NCI-H1092 (cell line): ENCODE measurements at regions not wholly inside any gene's neighbourhood (a gene's known extent, or its start where the extent isn't known, plus 50 kb on each side); places are given as distances from the start of the nearest gene placed in this dataset.
"Not testable (repeated sequence)": the region's sequence is repeated elsewhere in the genome, so short reads cannot be mapped to it uniquely, and the experiment has no call there.

Experiments used
- DNase-seq: peaks from one replicate; lab custom pipeline; 2025; lab: John Stamatoyannopoulos, UW

- DNase-seq, result no peak
Measured at GRCh38 chr2:228590681-228591080, 409.2 kb upstream of the SPHKAP start.

GRCh38 chr2:228589115-228589514 is 407.6 kb upstream of the SPHKAP start:
- no peak for DNase-seq

DNA sequence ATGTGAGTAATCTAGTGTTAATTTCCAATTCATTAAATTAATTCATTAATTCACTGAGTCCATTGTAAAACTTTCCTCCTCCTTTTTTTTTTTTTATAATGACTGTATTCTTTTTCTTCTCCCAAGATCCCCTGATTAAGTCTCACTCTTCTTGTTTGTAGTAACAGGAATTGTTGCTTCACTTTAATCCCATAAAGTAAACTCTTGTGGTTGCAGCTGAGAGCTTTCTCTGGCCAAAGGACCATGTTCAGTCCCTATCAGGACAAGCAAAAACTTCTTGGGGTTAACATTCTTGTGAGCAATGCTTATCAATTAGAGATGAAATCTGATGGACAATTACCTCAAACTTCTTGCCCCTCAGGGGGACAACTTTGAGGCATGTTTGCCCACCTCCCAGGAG is 400.2 kb upstream of the SPHKAP start:
- DNase-seq, result no peak

- DNase-seq, result no peak
Measured at GRCh38 chr2:228575897-228576296, 394.4 kb upstream of the SPHKAP start.

- not testable (repeated sequence) for DNase-seq
Measured at GRCh38 chr2:228568275-228568674, 386.8 kb upstream of the SPHKAP start.

DNA sequence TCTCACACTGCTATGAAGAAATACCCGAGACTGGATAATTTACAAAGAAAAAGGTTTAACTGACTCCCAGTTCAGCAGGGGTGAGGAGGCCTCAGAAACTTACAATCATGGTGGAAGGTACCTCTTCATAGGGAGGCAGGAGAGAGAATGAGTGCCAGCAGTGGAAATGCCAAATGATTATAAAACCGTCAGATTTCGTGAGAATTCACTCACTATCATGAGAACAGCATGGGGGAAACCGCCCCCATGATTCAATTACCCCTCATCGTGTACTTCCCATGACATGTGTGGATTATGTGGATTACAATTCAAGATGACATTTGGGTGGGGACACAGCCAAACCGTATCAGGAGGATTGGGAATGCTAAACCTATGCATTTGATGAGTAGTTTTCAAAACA is 380.3 kb upstream of the SPHKAP start:
- no peak for DNase-seq

- DNase-seq, result no peak
Measured at GRCh38 chr2:228559774-228560415, 378.4 kb upstream of the SPHKAP start.

DNA sequence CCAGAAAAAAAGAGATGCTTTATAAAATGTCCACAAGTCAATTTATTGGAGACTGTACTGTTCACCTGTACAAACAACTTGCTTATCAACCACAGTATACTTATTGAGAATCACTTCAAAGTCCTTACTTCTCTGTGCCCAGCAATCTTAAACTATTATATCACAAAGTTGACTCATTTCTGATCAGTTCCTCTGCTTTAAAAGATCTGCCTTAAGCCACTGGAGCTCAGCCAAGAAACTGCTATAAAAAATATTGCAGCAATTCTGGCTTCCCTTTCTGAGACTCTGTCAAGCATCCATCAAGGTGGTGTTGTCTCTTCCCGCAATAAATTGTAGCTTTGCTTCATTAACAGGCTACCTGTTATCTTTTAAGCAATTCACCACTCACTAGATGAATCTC is 375.2 kb upstream of the SPHKAP start:
- DNase-seq, result no peak

- no peak for DNase-seq
Measured at GRCh38 chr2:228549441-228550007, 368.0 kb upstream of the SPHKAP start.

GRCh38 chr2:228548230-228548629 is 366.7 kb upstream of the SPHKAP start:
- DNase-seq, result no peak

- no peak for DNase-seq
Measured at GRCh38 chr2:228545748-228546145, 364.3 kb upstream of the SPHKAP start.

DNA sequence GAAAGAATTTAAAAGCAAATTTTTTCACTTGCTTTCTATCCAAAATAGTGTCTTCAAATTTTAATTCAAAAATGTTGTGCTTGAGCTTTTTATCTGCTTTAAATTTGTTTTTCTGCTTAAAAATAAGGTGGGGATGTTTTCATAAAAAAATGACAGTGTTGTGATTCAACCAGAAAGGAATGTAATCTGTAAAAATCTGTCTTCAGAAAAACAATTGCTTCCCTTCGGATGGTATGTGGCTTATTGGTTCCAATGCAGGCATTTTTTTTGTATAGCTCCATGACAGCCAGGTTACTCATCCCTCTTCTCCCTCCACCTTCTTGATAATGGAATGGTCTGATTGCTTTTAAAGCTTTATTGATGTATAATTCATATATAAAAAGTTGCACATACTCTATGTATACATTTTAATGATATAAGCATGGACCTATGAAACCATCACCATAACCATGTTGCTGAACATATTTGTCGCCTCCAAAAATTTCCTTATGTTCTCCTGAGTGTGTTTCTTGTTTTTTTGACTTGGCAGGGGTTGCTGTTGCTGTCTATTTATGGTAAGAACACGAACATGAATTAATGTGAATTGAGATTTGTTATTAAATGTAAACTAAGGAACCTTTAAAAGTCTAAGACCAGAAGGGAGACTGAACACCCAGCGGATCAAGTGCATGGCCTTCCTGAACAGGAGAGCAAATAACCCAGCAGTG is 363.7 kb upstream of the SPHKAP start:
- no peak for DNase-seq

GRCh38 chr2:228543117-228543516 is 361.6 kb upstream of the SPHKAP start:
- DNase-seq, result no peak

DNA sequence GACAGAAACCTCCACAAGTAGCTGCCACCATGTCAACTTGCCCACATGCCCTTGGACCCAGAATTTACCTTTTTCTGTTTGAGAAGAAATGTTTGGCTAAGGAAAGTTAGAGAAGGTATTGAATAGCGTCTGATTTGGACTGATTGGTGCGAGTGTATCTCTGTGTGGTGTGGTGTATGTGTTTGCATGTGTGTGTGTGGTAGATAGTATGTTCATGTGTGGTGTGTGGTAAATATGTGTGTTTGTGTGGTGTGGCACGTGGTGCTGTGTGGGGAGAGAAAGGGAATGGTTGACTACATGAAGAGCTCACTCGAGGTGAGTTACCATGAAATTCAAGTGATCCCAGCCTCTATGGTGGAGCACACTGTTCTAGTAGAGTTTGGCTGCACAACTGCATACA is 360.8 kb upstream of the SPHKAP start:
- no peak for DNase-seq

DNA sequence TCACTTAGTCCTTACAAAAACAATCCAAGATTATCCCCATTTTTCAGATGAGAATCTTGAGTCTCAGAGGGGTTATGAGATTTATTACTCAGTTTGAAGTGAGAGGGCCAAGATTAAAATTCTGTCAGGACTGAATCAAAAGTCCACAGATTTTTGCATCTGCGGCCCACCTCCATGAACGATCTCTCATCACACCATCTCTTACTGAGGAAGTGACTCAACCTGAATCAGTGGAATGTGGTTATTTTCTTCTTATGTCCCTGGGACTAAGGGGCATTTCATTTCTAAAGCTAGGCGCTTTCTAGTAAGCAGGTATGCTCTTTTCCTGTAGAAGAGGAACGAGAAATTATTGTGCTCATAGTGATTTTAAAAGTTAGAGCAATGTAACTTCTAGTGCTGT is 360.3 kb upstream of the SPHKAP start:
- no peak for DNase-seq

GRCh38 chr2:228540976-228541375 is 359.5 kb upstream of the SPHKAP start:
- DNase-seq, result no peak

- no peak for DNase-seq
Measured at GRCh38 chr2:228535396-228535795, 353.9 kb upstream of the SPHKAP start.

- no peak for DNase-seq
Measured at GRCh38 chr2:228533156-228533555, 351.7 kb upstream of the SPHKAP start.

DNA sequence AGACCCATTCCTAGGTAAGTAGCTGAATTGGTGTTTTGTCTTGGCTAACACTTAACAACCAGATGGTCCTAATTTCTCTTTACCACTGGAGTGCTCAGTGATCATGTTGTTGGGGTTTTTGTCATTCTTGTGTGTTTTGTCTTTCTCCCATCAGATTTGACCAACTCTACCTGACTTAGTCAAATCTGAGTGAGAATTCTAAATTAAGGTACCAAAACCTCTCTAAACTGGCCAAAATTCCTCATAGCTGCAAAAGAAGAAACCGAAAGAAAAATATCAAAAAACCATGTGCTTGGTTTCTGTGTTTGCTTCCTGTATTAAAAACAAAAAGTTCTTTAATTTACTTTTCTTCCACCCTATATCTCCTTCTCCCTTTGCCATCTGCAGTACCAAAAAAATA is 350.7 kb upstream of the SPHKAP start:
- DNase-seq, result no peak

GRCh38 chr2:228527197-228527881 is 345.9 kb upstream of the SPHKAP start:
- DNase-seq, result no peak

GRCh38 chr2:228526687-228527086 is 345.2 kb upstream of the SPHKAP start:
- no peak for DNase-seq

- DNase-seq, result no peak
Measured at GRCh38 chr2:228522977-228523376, 341.5 kb upstream of the SPHKAP start.

DNA sequence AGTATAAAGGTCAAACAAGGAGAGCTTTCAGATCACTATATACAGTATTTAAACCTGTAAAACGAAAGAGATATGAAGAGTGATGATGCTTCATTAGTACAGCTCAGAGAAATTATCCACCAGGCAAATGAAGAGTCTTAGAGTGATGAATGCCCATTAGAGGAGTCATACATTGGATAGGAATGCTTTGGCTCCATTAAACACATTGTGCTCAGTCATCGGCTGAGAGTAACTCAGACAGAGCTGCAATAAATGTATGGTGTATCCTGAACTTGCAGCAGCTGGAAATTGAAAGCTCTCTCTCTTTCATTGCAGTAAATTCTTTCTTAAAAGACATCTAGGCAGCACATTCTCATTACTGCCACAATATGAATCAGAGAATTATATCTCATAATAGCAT is 340.8 kb upstream of the SPHKAP start:
- no peak for DNase-seq
